ENCODE measurements at regions not wholly inside any gene's neighbourhood (a gene's known extent, or its start where the extent isn't known, plus 50 kb on each side); places are given as distances from the start of the nearest gene placed in this dataset.

DNA sequence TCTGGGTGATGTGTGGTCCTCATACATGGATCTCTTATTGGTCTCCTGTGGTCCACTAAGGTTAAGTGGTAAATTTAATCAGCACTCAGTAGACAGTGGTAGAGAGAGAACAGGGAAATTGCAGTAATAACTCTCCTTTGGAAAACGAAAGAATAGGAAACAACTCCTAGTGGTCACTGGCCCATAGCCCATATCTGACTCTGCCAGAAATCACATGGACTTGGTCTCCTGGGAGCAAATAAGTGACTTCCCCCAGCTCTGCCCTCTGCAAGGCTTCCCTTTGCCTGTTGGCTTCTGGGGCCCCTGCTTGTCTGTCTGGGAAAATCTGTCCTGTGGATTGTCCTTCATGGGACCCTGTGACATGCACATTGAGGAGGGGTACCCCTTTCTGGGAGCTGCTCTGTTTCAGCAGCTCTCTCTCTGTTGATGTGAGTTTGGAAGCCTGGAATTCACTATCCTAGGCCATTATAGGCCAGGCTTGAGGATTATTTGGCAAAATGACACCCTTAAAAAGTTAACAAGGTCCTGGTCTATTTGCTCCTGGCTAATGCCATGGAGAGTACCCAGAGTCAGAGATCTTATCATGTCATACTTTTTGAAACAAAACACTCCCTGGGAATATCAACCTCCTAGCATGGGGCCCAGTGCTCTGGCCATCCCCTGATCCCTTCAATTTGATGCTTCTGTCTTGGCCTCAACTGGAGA, 58.0 kb upstream of the HNF1B start:
- peaks cover 2% of the 10 kb centered on the region for H3K36me3 Mint-ChIP-seq (ENCODE audit: unreplicated experiment)
- no peaks in the 10 kb centered on the region for H3K4me1 Mint-ChIP-seq (ENCODE audit: low read depth, unreplicated experiment)
- no peak for DNase-seq
- H3K27ac Mint-ChIP-seq (ENCODE audit: unreplicated experiment) = no peak overlapping the region
- no peak overlapping the region for H3K4me3 Mint-ChIP-seq (ENCODE audit: unreplicated experiment)
- peaks cover under 1% of the 10 kb centered on the region for H3K9me3 Mint-ChIP-seq (ENCODE audit: unreplicated experiment)
- TF ChIP-seq, protein P1, sequence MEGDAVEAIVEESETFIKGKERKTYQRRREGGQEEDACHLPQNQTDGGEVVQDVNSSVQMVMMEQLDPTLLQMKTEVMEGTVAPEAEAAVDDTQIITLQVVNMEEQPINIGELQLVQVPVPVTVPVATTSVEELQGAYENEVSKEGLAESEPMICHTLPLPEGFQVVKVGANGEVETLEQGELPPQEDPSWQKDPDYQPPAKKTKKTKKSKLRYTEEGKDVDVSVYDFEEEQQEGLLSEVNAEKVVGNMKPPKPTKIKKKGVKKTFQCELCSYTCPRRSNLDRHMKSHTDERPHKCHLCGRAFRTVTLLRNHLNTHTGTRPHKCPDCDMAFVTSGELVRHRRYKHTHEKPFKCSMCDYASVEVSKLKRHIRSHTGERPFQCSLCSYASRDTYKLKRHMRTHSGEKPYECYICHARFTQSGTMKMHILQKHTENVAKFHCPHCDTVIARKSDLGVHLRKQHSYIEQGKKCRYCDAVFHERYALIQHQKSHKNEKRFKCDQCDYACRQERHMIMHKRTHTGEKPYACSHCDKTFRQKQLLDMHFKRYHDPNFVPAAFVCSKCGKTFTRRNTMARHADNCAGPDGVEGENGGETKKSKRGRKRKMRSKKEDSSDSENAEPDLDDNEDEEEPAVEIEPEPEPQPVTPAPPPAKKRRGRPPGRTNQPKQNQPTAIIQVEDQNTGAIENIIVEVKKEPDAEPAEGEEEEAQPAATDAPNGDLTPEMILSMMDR (IDR thresholded peaks at IDR 0.05; ENCODE audit: partially characterized antibody, unreplicated experiment) = no peak
- H3K27me3 Mint-ChIP-seq (ENCODE audit: unreplicated experiment) = peaks cover 2% of the 10 kb centered on the region

DNA sequence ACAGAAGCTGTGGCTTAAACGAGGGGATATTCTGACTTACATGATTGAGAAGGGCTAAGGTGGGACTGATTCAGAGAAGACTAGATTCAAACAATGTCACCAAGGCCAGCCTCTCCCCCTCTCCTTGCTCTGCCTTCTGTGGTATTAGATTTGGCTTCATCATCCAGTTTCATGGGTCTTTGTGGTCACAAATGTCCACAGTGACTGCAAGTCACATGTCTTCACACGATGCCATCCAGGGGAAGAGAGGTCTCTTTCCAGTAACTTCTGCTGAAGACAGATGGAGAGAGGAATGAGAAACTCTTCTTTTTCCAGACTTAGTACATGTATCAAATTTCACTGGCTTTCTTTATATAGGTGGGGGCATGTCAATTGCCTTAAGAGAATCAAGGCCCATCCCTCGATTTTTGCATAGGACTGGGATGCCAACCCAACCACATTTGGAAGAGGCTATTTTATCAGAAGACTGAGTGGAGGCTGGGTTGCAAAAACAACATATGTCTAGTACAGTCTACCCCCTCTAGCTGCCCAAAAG, 57.3 kb upstream of the HNF1B start:
- peaks cover 3% of the 10 kb centered on the region for H3K9me3 Mint-ChIP-seq (ENCODE audit: unreplicated experiment)

DNA sequence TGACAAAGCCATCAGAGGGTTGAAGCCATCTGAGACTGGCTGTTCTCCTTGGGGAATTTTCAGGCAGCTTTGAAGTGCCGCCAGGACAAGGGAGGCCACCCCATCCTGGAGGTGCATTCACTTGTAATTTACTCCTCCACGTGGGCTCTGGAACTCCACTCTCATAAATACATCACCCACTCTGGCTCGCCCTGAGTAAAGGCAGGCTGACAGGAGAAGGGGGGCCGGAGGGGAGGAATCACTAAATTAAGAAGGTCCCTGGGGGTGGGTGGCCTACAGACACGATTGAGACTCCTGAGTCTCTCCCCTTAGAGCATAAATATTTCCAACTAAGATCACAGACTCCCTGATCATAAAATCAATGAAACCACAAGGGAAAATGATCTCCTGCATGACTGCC, 56.3 kb upstream of the HNF1B start:
- H3K36me3 Mint-ChIP-seq (ENCODE audit: unreplicated experiment) = peaks cover 6% of the 10 kb centered on the region
- H3K4me1 Mint-ChIP-seq (ENCODE audit: low read depth, unreplicated experiment) = no peaks in the 10 kb centered on the region
- peaks cover 3% of the 10 kb centered on the region for H3K9me3 Mint-ChIP-seq (ENCODE audit: unreplicated experiment)
- no peak overlapping the region for H3K4me3 Mint-ChIP-seq (ENCODE audit: unreplicated experiment)
- TF ChIP-seq, protein P1 (IDR thresholded peaks at IDR 0.05; ENCODE audit: partially characterized antibody, unreplicated experiment) = no peak
- H3K27me3 Mint-ChIP-seq (ENCODE audit: unreplicated experiment) = peaks cover 2% of the 10 kb centered on the region
- DNase-seq = no peak
- H3K27ac Mint-ChIP-seq (ENCODE audit: unreplicated experiment) = no peak overlapping the region

More for the DNA sequence above, 57.3 kb upstream of the HNF1B start:
- TF ChIP-seq, protein P1 (IDR thresholded peaks at IDR 0.05; ENCODE audit: partially characterized antibody, unreplicated experiment) = no peak
- no peak for DNase-seq
- Mint-ChIP-seq H3K27me3 (ENCODE audit: unreplicated experiment) (peaks cover 2% of the 10 kb centered on the region), H3K36me3 (ENCODE audit: unreplicated experiment) (peaks cover 6% of the 10 kb centered on the region), H3K4me1 (ENCODE audit: low read depth, unreplicated experiment) (no peaks in the 10 kb centered on the region), H3K4me3 (ENCODE audit: unreplicated experiment) (no peak overlapping the region), H3K27ac (ENCODE audit: unreplicated experiment) (no peak overlapping the region)

DNA sequence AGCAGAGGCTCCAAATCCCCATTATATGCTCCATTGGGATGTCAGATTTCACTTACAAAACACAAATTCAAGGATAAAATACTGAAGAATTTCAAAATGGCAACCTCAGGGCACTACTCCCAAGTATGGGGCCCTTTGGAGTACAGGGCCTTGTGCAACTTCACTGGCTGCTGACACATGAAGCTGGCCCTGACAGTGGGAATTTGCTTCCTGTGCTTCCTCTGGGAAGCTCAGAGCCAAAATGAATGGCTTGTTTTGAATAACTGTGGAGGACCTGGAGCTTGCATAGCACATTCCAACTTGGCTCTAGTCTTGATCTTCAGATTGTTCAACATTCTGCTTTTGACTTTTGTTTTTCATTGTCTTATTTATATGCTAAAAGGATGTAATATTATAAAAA, 52.3 kb upstream of the HNF1B start:
- H3K4me1 Mint-ChIP-seq (ENCODE audit: low read depth, unreplicated experiment) = no peaks in the 10 kb centered on the region
- H3K9me3 Mint-ChIP-seq (ENCODE audit: unreplicated experiment) = peaks cover 3% of the 10 kb centered on the region
- H3K27ac Mint-ChIP-seq (ENCODE audit: unreplicated experiment) = no peak overlapping the region
- no peak for DNase-seq
- peaks cover 6% of the 10 kb centered on the region for H3K36me3 Mint-ChIP-seq (ENCODE audit: unreplicated experiment)
- no peaks in the 10 kb centered on the region for H3K27me3 Mint-ChIP-seq (ENCODE audit: unreplicated experiment)
- no peak overlapping the region for H3K4me3 Mint-ChIP-seq (ENCODE audit: unreplicated experiment)
- TF ChIP-seq, protein P1 (IDR thresholded peaks at IDR 0.05; ENCODE audit: partially characterized antibody, unreplicated experiment) = no peak

DNA sequence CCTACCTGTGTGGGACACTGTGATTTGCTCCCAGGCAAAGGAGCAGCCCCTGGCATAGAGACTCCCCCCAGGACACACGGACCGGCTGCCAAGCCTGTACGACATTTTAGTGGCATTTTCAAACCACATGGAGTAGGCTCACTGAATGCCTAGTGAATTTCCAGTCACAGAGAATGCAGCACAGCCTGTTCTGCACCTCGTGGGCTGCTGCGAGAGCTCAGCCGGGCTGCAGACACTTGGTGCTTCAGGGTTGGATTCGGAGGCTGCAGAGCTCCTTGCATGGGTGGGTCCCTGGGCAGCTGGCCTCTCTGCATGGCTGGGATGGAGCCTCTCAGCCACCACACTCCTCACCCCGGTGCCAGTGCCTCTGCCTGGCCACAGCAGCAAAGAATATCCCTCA, 51.2 kb upstream of the HNF1B start:
- TF ChIP-seq, protein P1 (IDR thresholded peaks at IDR 0.05; ENCODE audit: partially characterized antibody, unreplicated experiment) = no peak
- Mint-ChIP-seq H3K36me3 (ENCODE audit: unreplicated experiment) (peaks cover 6% of the 10 kb centered on the region), H3K4me3 (ENCODE audit: unreplicated experiment) (no peak overlapping the region), H3K27me3 (ENCODE audit: unreplicated experiment) (no peaks in the 10 kb centered on the region), H3K27ac (ENCODE audit: unreplicated experiment) (no peak overlapping the region), H3K9me3 (ENCODE audit: unreplicated experiment) (peaks cover 3% of the 10 kb centered on the region), H3K4me1 (ENCODE audit: low read depth, unreplicated experiment) (no peaks in the 10 kb centered on the region)
- DNase-seq = no peak

All from glutamatergic neuron (in vitro differentiated cells).